Cardiac fibroblast (primary cell): ENCODE measurements at regions not wholly inside any gene's neighbourhood (a gene's known extent, or its start where the extent isn't known, plus 50 kb on each side); places are given as distances from the start of the nearest gene placed in this dataset.
A peak's percentile ranks its signal among the peaks of the same experiment; 100 is the strongest.

Experiments used
- DNase-seq, 2 donors: peaks; one replicate each; pipeline versions ENCODE4 v3.0.0 to v3.0.0-alpha.2; 2010; ENCODE audit warnings: low read depth in 2 of 2
- H3K4me3 ChIP-seq, 2 donors: replicated peaks in 1 of 2; 1 replicate in 1 of 2; 2 replicates in 1 of 2; pipeline ENCODE4 v1.5.1; 2011; ENCODE audit warnings: low read depth in 2 of 2, low read length in 2 of 2, mild to moderate bottlenecking in 2 of 2, moderate library complexity in 1 of 2
- TF ChIP-seq, protein P1 (sequence below): IDR thresholded peaks from one replicate; pipeline ENCODE4 v1.5.1; 2011; ENCODE audit warnings: low read depth, mild to moderate bottlenecking, low read length, inconsistent platforms

GRCh38 chr3:145820170-145820569, 340.8 kb downstream of the PLOD2 start:
- H3K4me3 ChIP-seq: no peak overlapping the region
- no peak for DNase-seq
- TF ChIP-seq, protein P1, sequence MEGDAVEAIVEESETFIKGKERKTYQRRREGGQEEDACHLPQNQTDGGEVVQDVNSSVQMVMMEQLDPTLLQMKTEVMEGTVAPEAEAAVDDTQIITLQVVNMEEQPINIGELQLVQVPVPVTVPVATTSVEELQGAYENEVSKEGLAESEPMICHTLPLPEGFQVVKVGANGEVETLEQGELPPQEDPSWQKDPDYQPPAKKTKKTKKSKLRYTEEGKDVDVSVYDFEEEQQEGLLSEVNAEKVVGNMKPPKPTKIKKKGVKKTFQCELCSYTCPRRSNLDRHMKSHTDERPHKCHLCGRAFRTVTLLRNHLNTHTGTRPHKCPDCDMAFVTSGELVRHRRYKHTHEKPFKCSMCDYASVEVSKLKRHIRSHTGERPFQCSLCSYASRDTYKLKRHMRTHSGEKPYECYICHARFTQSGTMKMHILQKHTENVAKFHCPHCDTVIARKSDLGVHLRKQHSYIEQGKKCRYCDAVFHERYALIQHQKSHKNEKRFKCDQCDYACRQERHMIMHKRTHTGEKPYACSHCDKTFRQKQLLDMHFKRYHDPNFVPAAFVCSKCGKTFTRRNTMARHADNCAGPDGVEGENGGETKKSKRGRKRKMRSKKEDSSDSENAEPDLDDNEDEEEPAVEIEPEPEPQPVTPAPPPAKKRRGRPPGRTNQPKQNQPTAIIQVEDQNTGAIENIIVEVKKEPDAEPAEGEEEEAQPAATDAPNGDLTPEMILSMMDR: no peak

DNA sequence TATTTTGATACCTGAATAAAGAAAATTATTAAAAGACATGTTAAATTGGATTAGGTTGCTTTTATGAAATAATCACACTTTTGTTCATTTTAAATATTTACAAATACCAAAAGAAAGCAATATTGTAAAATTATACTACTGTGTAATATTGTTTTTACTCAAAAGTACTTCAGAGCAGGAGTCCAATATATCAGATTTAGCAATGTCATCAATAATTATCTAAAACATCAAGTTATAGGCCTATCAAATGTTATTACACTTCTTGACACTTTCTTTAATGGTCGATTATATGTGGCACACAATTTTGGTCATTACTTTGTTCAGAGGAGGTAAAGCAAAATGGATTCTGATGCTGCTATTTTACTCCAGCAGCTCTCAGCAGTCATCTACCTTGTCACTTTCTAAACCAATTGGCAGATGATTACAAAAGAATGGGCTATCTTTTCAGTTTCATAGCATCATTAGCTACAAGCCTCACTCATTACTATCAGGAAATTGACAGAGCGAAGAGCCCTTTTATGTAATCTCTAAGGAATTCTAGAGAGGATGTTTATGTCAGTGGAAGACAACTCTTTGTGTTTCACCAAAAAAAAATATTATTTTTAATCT, 318.6 kb downstream of the PLOD2 start:
- H3K4me3 ChIP-seq: no peak overlapping the region
- DNase-seq: no peak
- TF ChIP-seq, protein P1: no peak

- TF ChIP-seq, protein P1: no peak
- H3K4me3 ChIP-seq: no peak overlapping the region
- no peak for DNase-seq
Observed at GRCh38 chr3:145843561-145843960, 317.4 kb downstream of the PLOD2 start.

DNA sequence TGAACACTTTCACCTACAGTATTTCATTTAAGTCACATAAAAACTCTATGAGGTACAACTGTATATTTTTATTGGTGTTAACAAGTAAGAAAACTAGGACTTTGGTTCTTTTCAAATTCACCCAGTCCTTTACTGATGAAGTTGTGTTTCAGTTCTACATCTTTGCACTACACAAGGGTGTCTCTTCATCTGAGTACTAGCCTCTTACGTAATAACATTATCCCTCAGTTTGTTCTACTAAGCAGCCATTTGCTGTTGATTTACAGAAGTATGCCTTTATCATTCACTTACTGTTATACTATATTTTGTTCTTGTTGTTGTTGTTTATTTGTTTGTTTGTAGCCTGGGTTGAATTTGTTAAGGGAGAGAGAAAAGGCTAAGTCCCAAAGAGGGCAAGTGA, 311.9 kb downstream of the PLOD2 start:
- H3K4me3 ChIP-seq: no peak overlapping the region
- no peak for DNase-seq
- TF ChIP-seq, protein P1: no peak

DNA sequence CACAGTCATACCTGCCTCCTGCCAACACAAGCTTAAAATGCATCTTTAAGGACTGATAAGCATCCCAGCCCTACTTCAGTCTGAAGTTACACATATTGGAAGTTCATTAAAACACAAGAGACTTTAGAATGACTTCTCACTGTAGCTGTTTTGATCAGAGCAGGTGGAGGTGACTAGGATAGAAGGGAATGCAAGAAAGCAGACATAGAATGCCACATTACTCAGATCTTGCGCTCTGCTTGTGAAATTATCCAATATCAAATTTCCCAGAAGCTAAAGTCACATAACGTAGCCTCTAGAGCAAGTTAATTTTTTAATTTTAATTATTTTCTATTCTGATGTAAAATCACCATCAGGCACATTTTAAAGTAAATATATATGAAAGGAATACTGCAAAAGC, 306.5 kb downstream of the PLOD2 start:
- no peak for DNase-seq
- TF ChIP-seq, protein P1: no peak
- no peak overlapping the region for H3K4me3 ChIP-seq

DNA sequence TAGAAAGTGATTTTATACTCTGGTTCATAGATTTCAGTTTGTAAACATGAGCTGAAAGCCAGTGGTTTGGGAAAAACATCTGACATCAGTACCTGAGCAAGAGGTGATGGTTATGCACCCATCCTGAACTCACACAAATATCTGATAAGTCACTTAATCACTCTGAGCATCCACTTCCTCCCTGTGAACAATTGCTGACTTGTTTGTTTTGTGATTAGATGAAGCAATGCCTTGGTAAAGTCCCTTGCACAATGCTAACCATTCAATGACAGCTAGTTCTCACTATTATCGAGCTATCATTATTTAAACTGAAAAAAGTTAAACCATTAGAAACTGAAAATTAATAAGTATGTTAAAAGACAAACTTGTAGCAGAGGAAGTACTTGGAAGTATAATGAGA, 303.0 kb downstream of the PLOD2 start:
- H3K4me3 ChIP-seq: no peak overlapping the region
- peak in 1 of 2 donors; percentile 5 for DNase-seq
- TF ChIP-seq, protein P1: no peak

DNA sequence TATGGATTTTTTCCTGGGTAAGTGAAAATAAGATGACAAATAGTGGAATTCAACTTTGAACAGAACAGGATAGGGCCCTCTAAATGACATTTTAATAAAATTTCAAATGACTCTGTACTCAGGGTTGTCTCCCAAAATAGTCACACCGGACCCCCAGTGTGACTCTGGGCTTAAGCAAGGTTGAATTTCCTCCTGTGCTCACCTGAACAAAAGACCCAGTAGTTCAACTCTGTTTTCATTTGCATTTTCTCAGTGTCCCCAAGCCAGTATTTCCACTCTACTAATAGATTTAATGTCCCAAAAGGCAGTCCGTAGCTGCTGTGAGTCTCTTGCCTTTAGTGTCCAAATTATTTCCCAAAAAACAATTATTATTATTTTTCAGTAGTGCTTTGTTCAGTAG, 296.6 kb downstream of the PLOD2 start:
- no peak overlapping the region for H3K4me3 ChIP-seq
- no peak for DNase-seq
- TF ChIP-seq, protein P1: no peak
